ENCODE measurements at regions not wholly inside any gene's neighbourhood (a gene's known extent, or its start where the extent isn't known, plus 50 kb on each side); places are given as distances from the start of the nearest gene placed in this dataset.

- DNase-seq (ENCODE audit: low read depth in 2 of 2): no peak
Measured at GRCh38 chr12:125193376-125194152, 128.3 kb downstream of the AACS start.

GRCh38 chr12:125194163-125194773, 129.0 kb downstream of the AACS start:
- DNase-seq (ENCODE audit: low read depth in 2 of 2): no peak

- no peak for DNase-seq (ENCODE audit: low read depth in 2 of 2)
Measured at GRCh38 chr12:125194987-125195386, 129.8 kb downstream of the AACS start.

GRCh38 chr12:125197326-125197725, 132.1 kb downstream of the AACS start:
- no peak for DNase-seq (ENCODE audit: low read depth in 2 of 2)

- no peak for DNase-seq (ENCODE audit: low read depth in 2 of 2)
Measured at GRCh38 chr12:125198652-125199051, 133.4 kb downstream of the AACS start.

GRCh38 chr12:125201090-125201489, 135.9 kb downstream of the AACS start:
- DNase-seq (ENCODE audit: low read depth in 2 of 2): no peak

GRCh38 chr12:125201940-125202339, 136.7 kb downstream of the AACS start:
- DNase-seq (ENCODE audit: low read depth in 2 of 2): no peak

- DNase-seq (ENCODE audit: low read depth in 2 of 2): no peak
Measured at GRCh38 chr12:125202421-125202820, 137.2 kb downstream of the AACS start.

- DNase-seq (ENCODE audit: low read depth in 2 of 2): peak in 1 of 2 donors; percentile 45
Measured at GRCh38 chr12:125203145-125203765, 138.0 kb downstream of the AACS start.

- DNase-seq (ENCODE audit: low read depth in 2 of 2): no peak
Measured at GRCh38 chr12:125205386-125205785, 140.2 kb downstream of the AACS start.

GRCh38 chr12:125206711-125207110, 141.5 kb downstream of the AACS start:
- no peak for DNase-seq (ENCODE audit: low read depth in 2 of 2)

GRCh38 chr12:125208334-125208733, 143.1 kb downstream of the AACS start:
- DNase-seq (ENCODE audit: low read depth in 2 of 2): no peak

GRCh38 chr12:125208942-125209341, 143.7 kb downstream of the AACS start:
- no peak for DNase-seq (ENCODE audit: low read depth in 2 of 2)

- DNase-seq (ENCODE audit: low read depth in 2 of 2): no peak
Measured at GRCh38 chr12:125210104-125210755, 145.0 kb downstream of the AACS start.

- no peak for DNase-seq (ENCODE audit: low read depth in 2 of 2)
Measured at GRCh38 chr12:125211464-125211863, 146.2 kb downstream of the AACS start.

GRCh38 chr12:125214289-125214688, 149.1 kb downstream of the AACS start:
- no peak for DNase-seq (ENCODE audit: low read depth in 2 of 2)

- no peak for DNase-seq (ENCODE audit: low read depth in 2 of 2)
Measured at GRCh38 chr12:125216756-125217155, 151.5 kb downstream of the AACS start.

- DNase-seq (ENCODE audit: low read depth in 2 of 2): no peak
Measured at GRCh38 chr12:125217308-125217707, 152.1 kb downstream of the AACS start.

- no peak for DNase-seq (ENCODE audit: low read depth in 2 of 2)
Measured at GRCh38 chr12:125218952-125219351, 153.7 kb downstream of the AACS start.

GRCh38 chr12:125220404-125221273, 155.4 kb downstream of the AACS start:
- DNase-seq (ENCODE audit: low read depth in 2 of 2): no peak

GRCh38 chr12:125221602-125222001, 156.4 kb downstream of the AACS start:
- DNase-seq (ENCODE audit: low read depth in 2 of 2): no peak

Data from lung microvascular endothelial cell (primary cell).